Frontal cortex (tissue), 3 donors: ENCODE measurements at regions not wholly inside any gene's neighbourhood (a gene's known extent, or its start where the extent isn't known, plus 50 kb on each side); places are given as distances from the start of the nearest gene placed in this dataset.
"Not testable (repeated sequence)": the region's sequence is repeated elsewhere in the genome, so short reads cannot be mapped to it uniquely, and the experiment has no call there.

Source experiments
- DNase-seq, 2 donors: peaks; one replicate each; pipeline ENCODE4 v3.0.0; 2012; ENCODE audit warnings: low spot score in 2 of 2
- FAIRE-seq: peaks from 2 replicates; lab custom pipeline; 2012; peaks lifted over from hg19 to GRCh38; lab: Jason Lieb, UNC
- donor health status: control.
- donor health status: control.
- donor health status: control.

GRCh38 chr9:95598236-95598635 is 81.5 kb upstream of the PTCH1 start:
- FAIRE-seq: no peak
- DNase-seq: no peak

- FAIRE-seq: no peak
- DNase-seq: no peak
Measured at GRCh38 chr9:95595721-95596295, 79.0 kb upstream of the PTCH1 start.

- FAIRE-seq (no peak), DNase-seq (no peak)
Measured at GRCh38 chr9:95592931-95593330, 76.2 kb upstream of the PTCH1 start.

DNA sequence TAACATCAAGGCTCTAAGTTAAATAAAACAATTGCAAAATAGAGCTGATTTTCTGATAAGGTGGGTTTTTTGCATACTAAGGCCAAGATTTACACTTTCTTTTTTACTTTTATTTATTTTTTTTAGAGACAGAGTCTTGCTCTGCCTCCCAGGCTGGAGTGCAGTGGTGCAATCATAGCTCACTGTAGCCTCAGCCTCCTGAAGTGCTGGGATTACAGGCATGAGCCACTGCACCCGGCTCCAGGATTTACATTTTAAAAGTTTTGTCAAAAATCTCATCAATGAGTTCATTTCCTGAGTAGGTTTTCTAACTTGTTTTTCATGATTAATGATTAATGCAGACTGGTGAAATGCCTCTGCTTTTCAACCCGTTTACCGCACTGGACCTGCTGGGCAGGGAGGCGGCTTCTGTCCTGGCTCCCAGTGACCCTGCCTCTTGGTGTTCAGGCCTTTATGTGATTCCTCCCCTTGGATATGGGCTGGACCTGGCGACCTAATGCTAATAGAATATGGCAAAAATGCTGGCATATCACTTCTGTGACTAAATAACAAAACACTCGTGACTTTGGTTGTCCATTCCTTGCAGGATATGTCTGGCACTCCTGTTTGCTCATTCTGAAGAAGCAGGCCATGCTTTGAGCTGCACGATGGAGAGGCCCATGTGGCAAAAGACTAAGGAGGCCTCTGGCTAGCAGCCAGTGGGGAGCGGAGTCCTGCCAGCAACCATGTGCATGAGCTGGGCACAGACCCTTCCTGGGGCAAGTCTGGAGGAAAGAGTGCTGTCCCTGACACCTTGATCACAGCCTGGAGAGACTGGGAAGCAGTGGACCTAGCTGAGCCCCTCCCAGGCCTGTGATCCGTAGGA is 72.2 kb upstream of the PTCH1 start:
- FAIRE-seq (no peak), DNase-seq (no peak)

DNA sequence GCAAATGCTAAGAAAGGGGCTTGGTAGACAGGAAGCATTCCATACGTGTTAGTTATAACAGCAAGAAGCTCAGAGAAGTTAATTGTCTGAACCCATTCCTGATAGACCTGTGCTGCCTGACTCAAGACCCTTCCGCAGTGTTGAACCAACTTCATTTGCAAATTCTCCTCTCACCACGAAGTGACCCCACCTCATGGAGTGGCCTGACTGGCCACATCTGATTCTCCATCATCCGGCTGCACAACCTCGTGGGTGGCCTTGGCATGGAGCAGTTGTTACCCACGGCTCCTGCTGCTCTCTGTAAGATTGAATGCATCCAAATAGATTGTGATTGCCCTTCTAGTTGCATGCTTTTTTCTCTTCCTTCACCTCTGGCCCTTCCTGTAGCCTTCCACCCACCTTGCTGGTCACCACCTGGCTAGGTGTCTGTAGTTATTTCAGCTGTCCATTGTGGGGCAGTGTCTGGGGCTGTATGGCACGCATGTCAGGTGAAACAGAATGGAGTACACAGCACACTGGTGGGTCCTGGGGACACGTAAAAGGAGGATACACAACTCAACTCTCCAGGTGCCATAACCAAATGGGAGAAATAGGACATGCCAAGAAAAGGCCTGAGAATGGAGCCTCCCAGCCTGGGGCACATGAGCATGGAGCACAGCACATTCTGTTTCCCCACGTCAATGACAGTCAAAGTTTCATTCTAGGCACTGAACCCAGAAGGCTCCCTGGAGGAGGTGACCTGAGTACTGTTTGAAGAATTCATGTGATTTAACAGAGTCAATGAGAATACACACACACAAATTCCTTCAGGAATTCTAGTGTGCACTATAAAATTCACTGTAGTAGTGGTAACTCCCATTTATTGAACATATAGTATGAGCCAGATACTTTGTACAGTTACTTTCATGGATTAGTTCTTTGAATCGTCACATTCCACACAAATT is 70.5 kb upstream of the PTCH1 start:
- FAIRE-seq (no peak), DNase-seq (no peak)

DNA sequence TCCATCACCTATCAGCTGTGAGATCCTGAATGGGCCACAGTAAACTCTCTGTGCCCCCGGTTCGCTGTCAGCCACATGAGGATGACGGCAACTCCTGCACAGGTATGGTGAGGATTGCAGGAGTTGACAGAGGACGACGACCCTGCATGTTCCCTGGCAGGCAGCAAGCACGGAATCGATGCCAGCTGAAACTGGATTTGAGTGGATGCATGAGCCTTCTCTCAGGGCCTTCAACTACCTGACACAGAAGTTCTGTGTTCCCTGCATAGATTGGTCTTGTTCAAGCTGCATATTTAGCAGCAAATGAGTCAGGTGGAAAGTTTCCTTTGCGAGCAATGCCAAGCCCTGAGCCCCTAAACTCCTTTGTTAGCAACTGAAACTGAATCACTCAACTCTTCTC is 69.6 kb upstream of the PTCH1 start:
- FAIRE-seq: no peak
- DNase-seq: no peak

GRCh38 chr9:95585824-95586223 is 69.1 kb upstream of the PTCH1 start:
- DNase-seq: no peak
- FAIRE-seq: no peak

GRCh38 chr9:95584176-95584575 is 67.4 kb upstream of the PTCH1 start:
- DNase-seq (no peak), FAIRE-seq (no peak)

GRCh38 chr9:95581900-95582299 is 65.1 kb upstream of the PTCH1 start:
- DNase-seq (no peak), FAIRE-seq (no peak)

GRCh38 chr9:95580812-95581761 is 64.3 kb upstream of the PTCH1 start:
- FAIRE-seq: no peak
- DNase-seq: no peak

DNA sequence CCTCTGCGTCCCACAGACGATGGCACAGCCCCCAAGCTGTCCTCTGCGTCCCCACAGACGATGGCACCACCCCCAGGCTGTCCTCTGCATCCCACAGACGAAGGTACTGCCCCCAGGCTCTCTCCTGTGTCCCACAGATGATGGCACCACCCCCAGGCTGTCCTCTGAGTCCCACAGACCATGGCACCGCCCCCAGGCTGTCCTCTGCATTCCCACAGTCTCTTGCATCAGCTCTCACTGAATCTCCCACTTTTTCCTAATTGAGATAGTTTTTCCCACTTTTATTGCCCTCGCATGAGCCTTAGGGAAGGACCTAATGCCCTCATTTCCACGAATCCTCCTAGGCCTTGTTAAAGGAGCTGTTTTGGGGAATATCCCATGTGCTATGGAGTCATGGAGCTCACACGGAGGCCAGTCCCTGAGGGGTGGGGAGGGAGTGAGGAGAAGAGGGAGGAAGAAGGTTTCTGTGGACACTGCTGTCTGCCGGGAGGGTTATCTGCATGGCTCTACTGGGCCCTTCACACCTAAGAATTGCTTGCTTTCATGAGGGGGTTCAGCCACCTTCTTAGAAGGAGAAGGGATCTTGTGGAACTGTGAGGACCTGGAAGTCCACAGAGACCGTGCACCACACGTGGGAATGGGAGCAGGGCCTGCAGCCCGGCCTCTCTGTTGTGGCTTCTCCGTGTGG is 58.2 kb upstream of the PTCH1 start:
- no peak for FAIRE-seq
- no peak for DNase-seq

DNA sequence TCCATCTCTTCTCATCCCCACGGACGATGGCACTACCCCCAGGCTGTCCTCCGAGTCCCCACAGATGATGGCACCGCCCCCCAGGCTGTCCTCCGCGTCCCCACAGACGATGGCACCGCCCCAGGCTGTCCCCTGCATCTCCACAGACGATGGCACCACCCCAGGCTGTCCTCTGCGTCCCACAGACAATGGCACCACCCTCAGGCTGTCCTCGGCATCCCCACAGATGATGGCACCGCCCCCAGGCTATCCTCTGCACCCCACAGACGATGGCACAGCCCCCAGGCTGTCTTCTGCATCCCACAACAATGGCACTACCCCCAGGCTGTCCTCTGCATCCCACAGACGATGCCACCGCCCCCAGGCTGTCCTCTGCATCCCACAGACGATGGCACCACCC is 57.4 kb upstream of the PTCH1 start:
- FAIRE-seq: no peak

GRCh38 chr9:95573463-95573862 is 56.7 kb upstream of the PTCH1 start:
- no peak for FAIRE-seq
- no peak for DNase-seq

More for the DNA sequence above, 57.4 kb upstream of the PTCH1 start:
- DNase-seq: no peak

GRCh38 chr9:95572381-95573151 is 55.8 kb upstream of the PTCH1 start:
- no peak for FAIRE-seq
- no peak for DNase-seq

DNA sequence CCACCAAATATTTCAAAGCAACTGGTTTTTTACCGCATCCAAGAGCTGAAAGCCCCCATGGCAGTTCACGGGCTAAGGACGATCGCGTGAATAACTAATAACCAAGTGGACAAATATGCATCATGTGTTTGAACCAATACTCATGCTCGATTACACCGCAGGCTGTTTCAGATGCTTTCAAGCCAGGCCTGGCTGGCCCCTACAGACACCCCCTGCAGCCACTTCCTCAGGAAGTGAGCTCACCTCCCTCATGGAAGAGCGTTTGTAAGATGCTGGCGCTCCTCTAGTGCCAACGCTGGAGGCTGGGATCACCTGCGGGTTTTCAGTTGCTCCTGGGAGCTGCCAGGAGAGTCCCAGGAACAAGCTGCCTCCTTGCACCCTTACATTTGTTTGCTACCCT is 53.9 kb upstream of the PTCH1 start:
- no peak for FAIRE-seq
- DNase-seq: no peak

DNA sequence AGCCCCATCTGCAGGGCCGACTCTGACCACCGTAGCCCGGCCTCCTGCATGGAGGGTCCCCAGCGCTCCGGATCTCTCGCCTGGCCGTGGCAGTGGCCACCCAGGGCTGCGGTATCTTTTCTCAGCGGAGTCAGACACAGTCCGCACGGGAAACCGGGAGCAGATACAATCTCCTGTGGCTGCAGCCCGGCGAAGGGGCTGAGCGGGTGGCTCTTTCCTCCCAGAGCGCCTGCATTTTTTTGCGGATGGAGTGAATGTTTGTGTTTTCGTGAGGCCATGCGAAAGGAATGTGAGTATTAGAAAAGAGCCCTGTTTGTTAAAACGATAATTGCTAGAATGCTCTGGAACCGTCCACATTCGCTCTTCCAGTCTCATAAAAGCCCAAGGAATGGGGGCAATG is 53.4 kb upstream of the PTCH1 start:
- FAIRE-seq (no peak), DNase-seq (no peak)

DNA sequence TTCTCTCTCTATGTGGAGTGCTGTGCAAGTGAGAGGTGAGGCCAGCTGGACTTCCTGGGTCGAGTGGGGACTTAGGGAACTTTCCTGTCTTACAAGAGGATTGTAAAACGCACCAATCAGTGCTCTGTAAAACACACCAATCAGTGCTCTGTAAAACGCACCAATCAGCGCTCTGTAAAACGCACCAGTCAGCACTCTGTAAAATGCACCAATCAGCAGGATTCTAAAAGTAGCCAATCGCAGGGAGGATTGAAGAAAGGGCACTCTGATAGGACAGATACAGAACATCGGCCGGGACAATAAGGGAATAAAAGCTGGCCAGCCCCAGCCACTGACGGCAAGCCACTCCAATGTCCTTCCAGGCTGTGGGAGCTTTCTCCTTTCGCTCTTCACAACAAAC is 52.0 kb upstream of the PTCH1 start:
- not testable (repeated sequence) for FAIRE-seq

More for the DNA sequence above, 52.0 kb upstream of the PTCH1 start:
- not testable (repeated sequence) for DNase-seq
